ENCODE measurements at regions not wholly inside any gene's neighbourhood (a gene's known extent, or its start where the extent isn't known, plus 50 kb on each side); places are given as distances from the start of the nearest gene placed in this dataset.

DNA sequence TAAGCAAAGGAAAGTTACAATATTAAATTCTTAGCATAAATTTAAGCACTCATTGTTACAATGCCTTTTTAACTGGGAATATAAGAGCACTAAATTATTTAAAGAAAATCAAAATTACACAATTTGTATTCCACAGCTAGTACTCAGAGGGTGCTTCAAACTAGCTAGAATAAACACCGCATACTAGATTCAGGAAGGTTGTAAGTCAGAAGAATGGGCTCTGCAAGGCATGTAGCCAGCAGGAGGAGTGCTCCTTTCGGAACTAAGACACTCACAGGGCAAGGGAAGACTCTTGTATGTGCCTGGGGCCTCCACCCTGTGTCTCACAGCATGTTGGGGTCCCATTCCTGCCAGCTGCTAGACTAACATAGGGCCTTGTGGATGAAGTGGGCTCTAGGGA, 327.7 kb upstream of the ALCAM start:
- Mint-ChIP-seq H3K4me3 (no peak overlapping the region), H3K27me3 (no peaks in the 10 kb centered on the region), H3K4me1 (no peaks in the 10 kb centered on the region), H3K9me3 (no peaks in the 10 kb centered on the region), H3K36me3 (no peaks in the 10 kb centered on the region), H3K27ac (no peak overlapping the region)
- ATAC-seq, result no peak

DNA sequence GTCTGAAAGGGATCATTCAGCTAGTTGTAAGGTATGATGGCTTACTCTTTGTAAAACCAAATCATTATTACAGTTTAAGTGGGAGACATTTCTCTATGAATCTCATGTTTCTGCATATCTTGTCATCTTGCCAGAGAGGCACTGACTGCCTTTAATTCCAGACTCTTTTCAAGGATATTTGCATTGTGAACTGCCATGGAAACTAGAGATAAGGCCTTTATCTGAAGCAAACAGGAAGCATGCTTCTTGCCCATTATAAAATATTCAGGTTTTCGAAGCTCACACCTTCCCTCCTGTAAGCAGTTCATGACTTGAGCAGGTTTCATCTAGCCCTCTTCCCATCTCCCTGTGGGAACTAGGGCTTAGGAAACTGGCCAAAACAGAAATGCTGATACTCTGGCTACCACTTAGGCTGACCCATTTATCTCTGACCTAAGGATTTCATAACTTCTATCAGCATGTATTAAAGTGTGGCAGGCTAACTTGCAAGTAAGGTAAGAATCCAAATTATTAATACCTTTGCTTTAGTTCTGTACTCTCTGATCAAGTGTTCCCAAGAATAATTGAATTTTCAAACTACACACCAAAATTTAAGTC, 326.6 kb upstream of the ALCAM start:
- ATAC-seq, result no peak
- Mint-ChIP-seq H3K4me3 (no peak overlapping the region), H3K27me3 (no peaks in the 10 kb centered on the region), H3K9me3 (no peaks in the 10 kb centered on the region), H3K36me3 (no peaks in the 10 kb centered on the region), H3K27ac (no peak overlapping the region), H3K4me1 (no peaks in the 10 kb centered on the region)

DNA sequence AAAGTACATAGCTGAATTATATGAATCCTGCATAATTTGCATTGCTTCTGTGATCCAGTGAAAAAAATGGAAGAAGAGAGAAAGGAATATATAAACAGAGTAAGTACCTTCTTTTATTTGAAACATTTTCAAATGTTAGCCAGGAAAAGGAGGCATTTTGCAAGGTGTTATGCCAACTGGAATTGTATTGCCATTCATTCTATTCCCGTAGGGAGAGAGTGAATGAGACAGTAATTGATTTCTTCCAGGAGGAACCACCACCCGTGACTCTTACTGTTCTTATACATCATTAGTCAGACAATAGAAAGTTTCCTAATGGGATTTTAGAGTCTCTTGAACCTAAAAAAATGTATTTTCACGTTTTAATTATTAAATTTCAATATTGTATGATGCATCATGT, 324.1 kb upstream of the ALCAM start:
- H3K27ac Mint-ChIP-seq, result no peak overlapping the region
- no peaks in the 10 kb centered on the region for H3K36me3 Mint-ChIP-seq
- no peaks in the 10 kb centered on the region for H3K27me3 Mint-ChIP-seq
- no peaks in the 10 kb centered on the region for H3K9me3 Mint-ChIP-seq
- no peaks in the 10 kb centered on the region for H3K4me1 Mint-ChIP-seq
- no peak overlapping the region for H3K4me3 Mint-ChIP-seq
- ATAC-seq, result no peak

DNA sequence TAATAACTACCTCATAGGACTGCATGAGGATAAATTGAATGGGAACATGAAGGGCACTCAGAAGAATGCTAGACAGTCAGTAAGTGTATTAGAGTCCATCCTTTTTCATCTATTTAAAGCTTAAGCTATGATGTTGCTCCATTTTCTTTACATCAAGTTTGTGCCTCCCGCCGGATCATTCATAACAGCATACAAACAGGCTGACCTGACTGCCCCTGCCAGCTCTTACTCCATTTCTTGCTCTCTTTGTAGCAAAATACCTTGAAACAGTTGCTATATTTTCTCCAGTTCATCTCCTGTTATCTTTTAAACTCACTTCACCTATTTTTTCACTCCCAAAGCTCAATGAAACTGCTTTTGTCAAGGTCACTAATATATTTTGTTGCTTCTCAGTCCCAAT, 315.6 kb upstream of the ALCAM start:
- Mint-ChIP-seq H3K27me3 (no peaks in the 10 kb centered on the region), H3K27ac (no peak overlapping the region), H3K4me1 (no peaks in the 10 kb centered on the region), H3K4me3 (no peak overlapping the region), H3K36me3 (no peaks in the 10 kb centered on the region), H3K9me3 (no peaks in the 10 kb centered on the region)
- ATAC-seq, result no peak

DNA sequence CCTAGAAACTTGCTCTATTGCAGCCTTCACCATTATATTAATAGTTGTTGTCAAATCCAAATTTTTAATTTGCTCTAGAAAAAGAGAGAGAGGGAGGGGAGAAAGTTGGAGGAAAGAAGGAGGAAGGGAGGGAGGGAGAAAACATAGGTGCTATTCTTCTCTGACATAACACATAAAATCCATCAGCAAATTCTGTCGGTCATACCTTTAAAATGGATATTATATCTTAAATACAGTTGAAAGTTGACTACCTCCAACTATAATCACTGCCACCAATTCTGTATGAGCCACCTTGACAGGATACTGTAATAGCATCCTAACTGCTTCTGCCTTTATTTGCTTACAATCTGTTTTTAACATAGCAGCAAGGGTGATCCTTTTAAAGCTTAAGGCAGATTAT, 314.7 kb upstream of the ALCAM start:
- Mint-ChIP-seq H3K4me3 (no peak overlapping the region), H3K27me3 (no peaks in the 10 kb centered on the region), H3K27ac (no peak overlapping the region), H3K9me3 (no peaks in the 10 kb centered on the region), H3K4me1 (no peaks in the 10 kb centered on the region), H3K36me3 (no peaks in the 10 kb centered on the region)
- no peak for ATAC-seq

DNA sequence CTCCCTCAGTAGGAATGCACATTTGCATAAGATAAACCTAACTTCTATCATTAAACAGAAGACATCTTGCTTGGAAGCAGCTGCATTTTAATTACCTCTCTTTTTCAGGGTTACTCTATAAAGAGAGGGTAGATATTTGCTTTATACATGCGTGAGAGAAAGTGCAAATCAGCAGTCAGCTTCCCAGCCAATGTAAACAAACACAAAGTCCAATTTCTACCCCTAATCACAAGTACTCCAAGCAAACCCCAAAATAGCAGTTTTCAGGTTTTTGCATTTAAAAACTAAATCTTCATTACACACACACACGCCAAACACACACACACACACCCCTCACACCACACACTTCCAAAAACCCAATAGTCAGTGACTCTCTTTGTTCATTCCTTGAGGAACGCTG, 303.9 kb upstream of the ALCAM start:
- Mint-ChIP-seq H3K27ac (no peak overlapping the region), H3K36me3 (no peaks in the 10 kb centered on the region), H3K4me1 (no peaks in the 10 kb centered on the region), H3K9me3 (peaks cover 5% of the 10 kb centered on the region), H3K4me3 (no peak overlapping the region), H3K27me3 (no peaks in the 10 kb centered on the region)
- ATAC-seq, result no peak

DNA sequence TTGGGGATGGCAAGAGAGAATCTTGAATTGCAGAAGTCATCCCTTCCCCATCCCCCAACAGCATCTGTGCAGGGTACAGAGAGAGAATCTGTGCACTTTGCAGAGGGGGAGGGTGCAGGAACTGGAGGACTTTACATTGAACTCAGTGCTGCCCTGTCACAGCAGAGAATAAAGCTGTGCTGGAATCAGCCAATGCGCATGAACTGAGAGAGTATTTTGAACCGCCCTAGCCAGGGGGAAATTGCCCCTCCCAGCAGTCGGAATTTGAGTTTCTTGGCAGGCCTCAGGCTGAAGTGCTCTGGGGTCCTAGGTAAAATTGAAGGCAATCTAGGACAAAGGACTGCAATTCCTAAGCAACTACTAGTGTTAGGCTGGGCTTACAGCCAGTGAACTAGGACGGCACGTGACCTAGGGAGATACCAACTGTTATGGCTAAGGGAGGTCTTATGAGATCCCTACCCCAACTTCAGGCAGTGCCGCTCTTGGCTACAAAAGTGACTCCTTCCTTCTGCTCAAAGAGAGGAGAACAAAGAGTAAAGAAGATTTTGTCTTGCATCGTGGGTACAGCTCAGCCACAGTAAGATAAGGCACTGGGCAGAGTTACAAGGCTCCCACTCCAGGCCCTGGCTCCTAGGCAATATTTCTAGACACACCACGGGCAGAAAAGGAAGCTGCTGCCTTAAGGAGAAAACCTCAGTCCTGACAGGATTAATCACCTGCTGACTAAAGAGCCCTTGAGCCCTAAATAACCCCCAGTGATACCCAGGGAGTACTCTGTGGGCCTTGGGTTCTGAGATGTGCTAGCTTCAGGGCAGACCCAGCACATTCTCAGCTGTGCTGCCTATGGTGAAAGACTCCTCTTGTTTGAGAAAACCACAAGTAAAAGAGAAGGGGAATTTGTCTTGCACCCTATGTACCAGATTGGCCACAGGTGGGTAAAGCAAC, 300.5 kb upstream of the ALCAM start:
- Mint-ChIP-seq H3K27ac (no peak overlapping the region), H3K36me3 (no peaks in the 10 kb centered on the region), H3K9me3 (peaks cover 5% of the 10 kb centered on the region), H3K4me3 (no peak overlapping the region), H3K27me3 (no peaks in the 10 kb centered on the region), H3K4me1 (no peaks in the 10 kb centered on the region)
- ATAC-seq, result peak; percentile 50

DNA sequence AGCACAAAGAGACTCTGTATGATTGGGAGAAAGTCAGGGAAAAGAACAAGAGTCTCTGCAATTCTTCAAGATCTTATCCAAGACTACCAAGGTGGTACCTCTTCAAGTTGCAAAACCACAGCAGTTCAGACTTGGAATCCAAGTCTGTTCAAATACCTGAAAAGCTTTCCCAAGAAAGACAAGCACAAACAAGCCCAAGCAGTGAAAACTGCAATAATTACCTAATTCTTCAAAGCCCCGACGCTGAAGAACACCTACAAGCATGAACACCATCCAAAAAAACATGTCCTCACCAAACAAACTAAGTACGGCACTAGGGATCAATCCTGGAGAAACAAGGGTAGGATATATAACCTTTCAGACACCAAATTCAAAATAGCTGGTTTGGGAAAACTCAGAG, 299.3 kb upstream of the ALCAM start:
- H3K4me3 Mint-ChIP-seq, result no peak overlapping the region
- no peak for ATAC-seq
- H3K4me1 Mint-ChIP-seq, result no peaks in the 10 kb centered on the region
- H3K27ac Mint-ChIP-seq, result no peak overlapping the region
- peaks cover 5% of the 10 kb centered on the region for H3K9me3 Mint-ChIP-seq
- H3K27me3 Mint-ChIP-seq, result no peaks in the 10 kb centered on the region
- H3K36me3 Mint-ChIP-seq, result no peaks in the 10 kb centered on the region

DNA sequence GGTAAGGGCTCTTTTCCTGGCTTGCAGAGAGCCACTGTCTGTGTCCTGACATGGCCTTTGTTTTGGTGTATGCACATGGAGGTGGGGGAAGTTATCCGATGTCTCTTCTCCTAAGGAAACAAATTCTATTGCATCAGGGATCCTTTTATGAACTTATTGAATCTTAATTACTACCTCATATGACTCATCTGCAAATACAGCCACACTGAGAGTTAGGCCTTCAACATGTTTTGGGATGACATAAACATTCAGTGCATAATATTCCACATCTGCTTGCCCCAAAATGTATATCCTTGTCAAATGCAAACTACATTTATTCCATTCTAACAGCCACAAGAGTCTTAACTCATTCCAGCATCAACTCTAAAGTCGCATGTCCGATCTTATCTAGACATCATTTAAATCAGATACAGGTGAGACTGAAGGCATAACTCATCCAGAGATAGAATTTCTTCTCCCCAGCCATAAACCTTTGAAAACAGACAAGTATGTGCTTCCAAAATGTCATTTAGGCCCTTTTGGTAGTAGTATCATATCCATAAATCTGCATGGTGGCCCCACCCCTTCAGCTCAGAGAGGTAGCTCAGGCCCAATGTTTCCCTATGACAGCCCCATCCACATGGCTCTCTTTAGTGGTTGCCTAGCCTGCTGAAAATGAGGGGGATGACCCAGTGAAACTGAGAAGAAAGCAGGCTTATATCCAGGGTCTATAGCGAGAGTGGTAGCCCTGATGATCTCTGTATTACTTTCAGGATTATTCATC, 289.5 kb upstream of the ALCAM start:
- no peaks in the 10 kb centered on the region for H3K36me3 Mint-ChIP-seq
- no peak overlapping the region for H3K27ac Mint-ChIP-seq
- peak; percentile 36 for ATAC-seq
- no peaks in the 10 kb centered on the region for H3K4me1 Mint-ChIP-seq
- peaks cover 10% of the 10 kb centered on the region for H3K9me3 Mint-ChIP-seq
- H3K27me3 Mint-ChIP-seq, result no peaks in the 10 kb centered on the region
- H3K4me3 Mint-ChIP-seq, result no peak overlapping the region

DNA sequence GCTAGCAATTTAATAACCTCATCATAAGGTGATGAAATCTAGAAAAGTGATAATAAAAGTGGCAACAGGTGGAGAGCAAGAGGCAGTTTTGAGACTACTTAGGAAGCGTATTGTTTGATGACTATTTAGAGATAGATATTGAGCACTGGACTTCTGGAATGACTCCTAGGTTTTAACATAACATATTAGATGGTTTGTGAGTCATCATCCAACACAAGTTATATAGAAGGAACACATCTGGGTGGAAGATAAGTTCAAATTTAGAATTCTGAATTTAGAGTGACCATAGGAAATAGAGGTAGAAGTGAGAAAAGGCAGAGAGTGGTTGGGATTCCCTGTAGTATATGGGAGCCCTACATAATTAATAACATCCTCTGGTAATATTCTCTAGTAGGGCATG, 282.8 kb upstream of the ALCAM start:
- Mint-ChIP-seq H3K27ac (no peak overlapping the region), H3K9me3 (peaks cover 3% of the 10 kb centered on the region), H3K27me3 (no peaks in the 10 kb centered on the region), H3K4me3 (no peak overlapping the region), H3K4me1 (no peaks in the 10 kb centered on the region), H3K36me3 (no peaks in the 10 kb centered on the region)
- ATAC-seq, result no peak

DNA sequence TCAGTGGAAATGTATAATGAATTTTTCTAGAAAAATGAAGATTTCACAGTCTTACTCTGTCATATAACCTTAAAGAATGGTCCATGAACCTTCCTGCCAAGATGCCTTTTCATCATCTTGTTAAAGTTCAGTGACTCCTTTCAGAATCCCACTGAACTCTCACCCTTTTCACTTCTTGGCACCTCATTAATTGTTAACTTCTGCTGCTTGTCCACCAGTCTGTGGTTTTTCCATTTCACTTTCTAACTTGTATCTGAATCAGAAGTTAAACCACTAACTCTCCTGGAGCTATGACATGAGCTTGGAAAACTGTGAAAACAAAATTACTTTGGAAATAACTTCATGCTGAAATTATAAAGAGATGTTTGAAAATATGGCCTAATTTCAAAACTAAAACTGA, 281.2 kb upstream of the ALCAM start:
- H3K9me3 Mint-ChIP-seq, result peaks cover 1% of the 10 kb centered on the region
- no peak for ATAC-seq

DNA sequence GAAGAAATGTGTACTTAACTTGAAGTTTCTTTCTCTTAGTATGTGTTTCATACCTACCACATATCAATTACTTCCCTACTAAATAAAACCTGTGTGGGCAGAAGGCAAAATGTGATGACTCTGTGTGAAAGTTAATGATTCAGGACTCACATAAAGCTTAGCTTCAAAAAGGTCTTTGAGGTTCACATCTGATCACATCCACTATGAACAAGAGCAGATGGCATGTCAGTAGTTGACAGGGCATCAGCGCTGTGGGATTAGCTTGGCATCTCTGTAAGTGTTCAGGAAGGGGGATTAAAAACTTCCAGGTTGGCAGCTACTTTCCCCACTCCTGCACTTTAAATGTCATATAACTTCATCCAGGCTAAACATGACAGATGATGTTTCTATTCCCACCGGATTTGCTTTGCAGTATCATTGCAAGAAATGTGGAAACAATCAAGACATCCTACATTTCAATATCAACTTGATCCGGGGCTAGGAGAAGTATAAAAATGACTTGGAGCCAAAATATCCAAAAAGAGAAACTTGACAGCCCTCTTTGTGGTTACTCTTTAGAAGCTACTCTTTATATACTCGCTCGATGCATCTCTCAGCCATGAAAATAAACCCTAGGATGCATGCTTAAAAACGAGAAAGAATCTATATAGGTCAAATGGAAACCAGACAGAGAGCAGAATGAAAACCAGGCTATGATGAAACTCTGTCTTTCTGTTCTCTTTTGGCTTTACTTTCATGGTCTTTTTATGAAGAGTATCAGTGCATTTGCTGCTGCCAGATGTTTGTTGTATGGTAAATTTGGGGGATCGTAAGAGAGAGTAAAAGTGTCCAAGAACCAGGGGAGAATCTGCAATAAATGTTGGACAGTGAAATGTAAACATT, 273.1 kb upstream of the ALCAM start:
- H3K27ac Mint-ChIP-seq, result no peak overlapping the region
- peaks cover 4% of the 10 kb centered on the region for H3K9me3 Mint-ChIP-seq
- no peak overlapping the region for H3K4me3 Mint-ChIP-seq
- no peaks in the 10 kb centered on the region for H3K4me1 Mint-ChIP-seq
- H3K27me3 Mint-ChIP-seq, result no peaks in the 10 kb centered on the region
- H3K36me3 Mint-ChIP-seq, result no peaks in the 10 kb centered on the region
- no peak for ATAC-seq

More for the DNA sequence above, 281.2 kb upstream of the ALCAM start:
- H3K27me3 Mint-ChIP-seq, result no peaks in the 10 kb centered on the region
- H3K4me3 Mint-ChIP-seq, result no peak overlapping the region
- no peaks in the 10 kb centered on the region for H3K4me1 Mint-ChIP-seq
- no peaks in the 10 kb centered on the region for H3K36me3 Mint-ChIP-seq
- H3K27ac Mint-ChIP-seq, result no peak overlapping the region

DNA sequence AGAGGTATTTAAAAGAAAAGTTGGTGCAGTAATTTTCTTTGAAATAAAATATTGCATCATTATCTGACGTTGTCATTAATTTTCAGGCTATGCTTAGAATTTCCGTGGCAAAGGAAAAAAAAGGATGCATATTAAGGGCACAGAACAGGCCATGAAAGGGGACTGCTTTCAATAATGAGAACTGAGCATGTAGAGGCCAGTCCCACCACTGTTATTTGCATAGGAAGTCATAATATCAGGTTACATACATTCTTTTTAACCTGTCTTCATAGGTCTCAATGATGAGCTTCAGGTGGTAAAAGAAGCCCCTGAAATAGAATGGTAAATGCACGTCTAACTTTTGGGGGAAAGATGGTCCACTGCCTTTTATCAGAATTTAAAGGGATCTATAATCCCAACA, 272.1 kb upstream of the ALCAM start:
- Mint-ChIP-seq H3K4me3 (no peak overlapping the region), H3K9me3 (peaks cover 4% of the 10 kb centered on the region), H3K27ac (no peak overlapping the region), H3K4me1 (no peaks in the 10 kb centered on the region), H3K36me3 (no peaks in the 10 kb centered on the region), H3K27me3 (no peaks in the 10 kb centered on the region)
- no peak for ATAC-seq

DNA sequence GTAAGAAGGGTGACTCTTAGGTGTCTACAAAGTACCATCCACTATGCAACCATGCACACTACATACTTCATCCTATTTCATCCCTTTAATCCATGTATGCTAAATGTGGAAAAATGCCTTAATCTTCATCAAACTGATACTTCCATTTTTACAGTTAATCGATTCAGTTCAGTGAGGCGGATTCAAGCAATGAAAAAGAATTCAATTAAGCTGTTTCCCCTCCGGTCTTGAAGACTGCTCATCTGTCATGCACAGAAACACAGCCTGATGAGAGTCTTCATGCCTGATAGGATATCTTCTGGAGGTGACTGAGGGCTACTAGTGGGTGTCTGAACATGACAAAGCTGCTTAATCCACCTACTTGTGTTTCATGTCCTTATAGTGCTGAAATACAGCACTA, 270.6 kb upstream of the ALCAM start:
- Mint-ChIP-seq H3K36me3 (no peaks in the 10 kb centered on the region), H3K4me1 (no peaks in the 10 kb centered on the region), H3K27ac (no peak overlapping the region), H3K4me3 (no peak overlapping the region), H3K9me3 (peaks cover 4% of the 10 kb centered on the region), H3K27me3 (no peaks in the 10 kb centered on the region)
- no peak for ATAC-seq

DNA sequence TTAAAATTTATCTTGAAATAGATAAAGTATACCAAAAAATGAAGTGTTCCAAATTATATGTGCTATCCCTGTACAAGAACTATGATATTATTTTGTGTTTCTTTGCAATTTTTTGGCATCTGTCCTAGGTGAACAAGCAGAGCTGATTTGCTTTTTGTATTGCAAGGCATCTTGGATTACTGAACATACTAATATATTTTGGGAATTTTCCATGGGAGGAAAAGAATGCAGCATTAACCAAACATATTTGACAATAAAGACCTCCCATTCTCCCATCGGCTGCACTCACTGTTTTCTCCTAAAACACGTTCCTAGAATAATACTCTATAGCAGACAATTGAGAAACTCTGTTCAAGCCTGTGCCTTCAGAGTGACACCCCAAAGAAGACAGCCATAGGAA, 265.1 kb upstream of the ALCAM start:
- H3K9me3 Mint-ChIP-seq, result no peaks in the 10 kb centered on the region
- no peak overlapping the region for H3K4me3 Mint-ChIP-seq
- no peaks in the 10 kb centered on the region for H3K36me3 Mint-ChIP-seq
- no peak for ATAC-seq
- no peaks in the 10 kb centered on the region for H3K27me3 Mint-ChIP-seq
- no peaks in the 10 kb centered on the region for H3K4me1 Mint-ChIP-seq
- no peak overlapping the region for H3K27ac Mint-ChIP-seq
